B cell (primary cell): ENCODE measurements at regions not wholly inside any gene's neighbourhood (a gene's known extent, or its start where the extent isn't known, plus 50 kb on each side); places are given as distances from the start of the nearest gene placed in this dataset.

ENCODE experiments used
- ATAC-seq: fragments of 200-7000 bp; cut with Tn5 transposase; one replicate; pipeline ENCODE4 v1.10.0; 2021; ENCODE audit warnings: low read depth, mild to moderate bottlenecking, moderate number of reproducible peaks, moderate library complexity
- CTCF ChIA-PET: fragments of 350-600 bp; sonication (Branson Sonifier 250); formaldehyde crosslinking; loops from one replicate; lab custom pipeline; 2021; ENCODE audit warnings: antibody characterized with exemption, inconsistent platforms; lab: Charles Lee
- POLR2A ChIA-PET: fragments of 350-600 bp; sonication (Branson Sonifier 250); formaldehyde crosslinking; loops from one replicate; lab custom pipeline; 2021; ENCODE audit warnings: antibody characterized with exemption; lab: Charles Lee
- DNase-seq: peaks from one replicate; pipeline ENCODE4 v3.0.0; 2013
- H2AFZ ChIP-seq: 2 replicates; pipeline ENCODE4 v1.6.1; 2012; ENCODE audit warnings: mild to moderate bottlenecking, low read depth, low read length; ENCODE audit not compliant: insufficient read depth, poor library complexity, severe bottlenecking
- H3K27ac ChIP-seq, 2 donors: 1 replicate in 1 of 2; 2 replicates in 1 of 2; pipeline ENCODE4 v1.5.1; 2012 to 2013; ENCODE audit warnings: low read length in 2 of 2, mild to moderate bottlenecking in 2 of 2, moderate library complexity in 1 of 2
- H3K27me3 ChIP-seq, 4 experiments: fragments of 200-600 bp in 1 of 4; sonication (generic) in 1 of 4; replicated peaks in 1 of 4; 1 replicate in 2 of 4; 2 replicates in 2 of 4; pipeline versions ENCODE4 v1.6.1 to v1.7.0; 2013 to 2016; ENCODE audit warnings: low read length in 3 of 4, mild to moderate bottlenecking in 2 of 4, mixed read lengths in 1 of 4, moderate library complexity in 1 of 4; ENCODE audit not compliant: insufficient read depth in 4 of 4, control insufficient read depth in 3 of 4; ENCODE audit errors: control extremely low read depth in 1 of 4
- H3K36me3 ChIP-seq, 2 experiments: replicated peaks in 1 of 2; 1 replicate in 1 of 2; 2 replicates in 1 of 2; pipeline versions ENCODE4 v1.6.1 to v1.7.1; 2013; ENCODE audit warnings: low read length in 1 of 2; ENCODE audit not compliant: insufficient read depth in 2 of 2, control insufficient read depth in 1 of 2; ENCODE audit errors: control extremely low read depth in 1 of 2, extremely low read depth in 1 of 2
- H3K4me1 ChIP-seq, 2 donors: fragments of 200-600 bp in 1 of 2; sonication (generic) in 1 of 2; 1 replicate in 1 of 2; 2 replicates in 1 of 2; pipeline versions ENCODE4 v1.5.1 to v1.6.1; 2013 to 2017; ENCODE audit warnings: low read length in 2 of 2; ENCODE audit not compliant: control insufficient read depth in 2 of 2, insufficient read depth in 2 of 2
- H3K4me2 ChIP-seq: replicated peaks from 2 replicates; pipeline ENCODE3; 2012; ENCODE audit warnings: mild to moderate bottlenecking, low read depth, low read length; ENCODE audit not compliant: poor library complexity, severe bottlenecking
- H3K4me3 ChIP-seq, 5 experiments: fragments of 200-600 bp in 1 of 5; sonication (generic) in 1 of 5; 1 replicate in 3 of 5; 2 replicates in 2 of 5; pipeline versions ENCODE4 v1.5.1 to v1.7.0; 2011 to 2016; ENCODE audit warnings: low read length in 4 of 5, mild to moderate bottlenecking in 4 of 5, low read depth in 2 of 5, control low read depth in 1 of 5, moderate library complexity in 1 of 5; ENCODE audit not compliant: insufficient read depth in 1 of 5; ENCODE audit errors: control extremely low read depth in 1 of 5, extremely low read depth in 1 of 5
- H3K79me2 ChIP-seq: fragments of 200-600 bp; sonication (generic); one replicate; pipeline ENCODE4 v1.6.0; 2016; ENCODE audit warnings: low read length; ENCODE audit not compliant: control insufficient read depth, insufficient read depth
- H3K9ac ChIP-seq: fragments of 200-600 bp; sonication (generic); 2 replicates; pipeline ENCODE4 v1.6.1; 2017; ENCODE audit warnings: mild to moderate bottlenecking, low read length, moderate library complexity
- H3K9me3 ChIP-seq, 3 donors: one replicate each; pipeline versions ENCODE4 v1.6.1 to v1.7.1; 2013; ENCODE audit warnings: low read length in 2 of 3; ENCODE audit not compliant: control insufficient read depth in 2 of 3, insufficient read depth in 1 of 3; ENCODE audit errors: control extremely low read depth in 1 of 3
- H4K20me1 ChIP-seq: 2 replicates; pipeline ENCODE4 v1.6.0; 2012; ENCODE audit warnings: mild to moderate bottlenecking, low read length; ENCODE audit not compliant: insufficient read depth, control insufficient read depth, poor library complexity, severe bottlenecking
- H3K27ac Mint-ChIP-seq: one replicate; pipeline ENCODE4 v1.8.0; 2021; ENCODE audit warnings: mixed read lengths
- H3K27me3 Mint-ChIP-seq: one replicate; pipeline ENCODE4 v1.8.0; 2021; ENCODE audit warnings: mixed read lengths
- H3K4me1 Mint-ChIP-seq: one replicate; pipeline ENCODE4 v1.8.0; 2021; ENCODE audit warnings: mixed read lengths
- H3K4me3 Mint-ChIP-seq: one replicate; pipeline ENCODE4 v1.8.0; 2021; ENCODE audit warnings: mixed read lengths
- H3K9me3 Mint-ChIP-seq: one replicate; pipeline ENCODE4 v1.8.0; 2022; ENCODE audit warnings: mixed read lengths; ENCODE audit not compliant: insufficient read depth
- EZH2 ChIP-seq: IDR thresholded peaks from 2 replicates; pipeline ENCODE4 v1.6.1; 2012; ENCODE audit warnings: borderline replicate concordance, low read depth, mild to moderate bottlenecking, moderate library complexity, low read length; ENCODE audit not compliant: insufficient read depth, poor library complexity, severe bottlenecking
- WGBS: methylation state at CpG from one replicate; pipeline ENCODE4 v1.1.5; 2013; ENCODE audit warnings: missing lambda C conversion rate; ENCODE audit not compliant: insufficient coverage; 5-methylcytosine and 5-hydroxymethylcytosine counted together
- intact Hi-C: fragments of 100-400 bp; cut with micrococcal nuclease; formaldehyde crosslinking; loops from one replicate; pipeline ENCODE4 v1.10.0; 2022
- TF ChIP-seq, protein P1 (sequence below): fragments of 200-600 bp; IDR thresholded peaks from one replicate; pipeline ENCODE4 v1.8.0; 2022; ENCODE audit warnings: antibody characterized with exemption, mild to moderate bottlenecking

DNA sequence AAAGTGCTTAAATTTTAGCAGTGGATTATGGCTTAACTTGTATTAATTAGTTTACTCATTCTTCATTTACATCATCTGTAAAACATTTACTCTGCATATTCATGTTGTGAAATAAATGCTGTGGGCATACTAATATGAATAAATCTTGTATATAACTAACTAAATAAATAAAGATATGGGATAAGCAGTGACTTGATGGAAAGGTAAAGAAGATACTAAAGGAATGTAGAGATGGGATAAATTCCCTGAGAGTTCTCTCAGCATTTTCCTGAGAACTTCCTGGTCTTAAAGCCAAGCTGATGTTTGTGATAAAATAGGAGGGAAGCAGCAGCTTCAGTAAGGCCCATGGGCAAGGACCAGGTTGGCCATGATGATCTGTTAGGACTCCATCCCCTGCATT lies 652.1 kb downstream of the RNF144B start:
- Histone ChIP-seq H3K4me2 (no peak overlapping the region), H2AFZ (no peak overlapping the region), H3K27ac (no peak overlapping the region), H3K9ac (no peak overlapping the region), H3K36me3 (no peaks in the 10 kb centered on the region), H3K79me2 (no peaks in the 10 kb centered on the region), H3K4me3 (no peak overlapping the region), H3K27me3 (no peaks in the 10 kb centered on the region), H3K9me3 (no peaks in the 10 kb centered on the region), H4K20me1 (no peaks in the 10 kb centered on the region), H3K4me1 (no peaks in the 10 kb centered on the region)
- ATAC-seq: no peak
- ChIA-PET POLR2A (no interaction called here), CTCF (no interaction called here)
- TF ChIP-seq, protein P1, sequence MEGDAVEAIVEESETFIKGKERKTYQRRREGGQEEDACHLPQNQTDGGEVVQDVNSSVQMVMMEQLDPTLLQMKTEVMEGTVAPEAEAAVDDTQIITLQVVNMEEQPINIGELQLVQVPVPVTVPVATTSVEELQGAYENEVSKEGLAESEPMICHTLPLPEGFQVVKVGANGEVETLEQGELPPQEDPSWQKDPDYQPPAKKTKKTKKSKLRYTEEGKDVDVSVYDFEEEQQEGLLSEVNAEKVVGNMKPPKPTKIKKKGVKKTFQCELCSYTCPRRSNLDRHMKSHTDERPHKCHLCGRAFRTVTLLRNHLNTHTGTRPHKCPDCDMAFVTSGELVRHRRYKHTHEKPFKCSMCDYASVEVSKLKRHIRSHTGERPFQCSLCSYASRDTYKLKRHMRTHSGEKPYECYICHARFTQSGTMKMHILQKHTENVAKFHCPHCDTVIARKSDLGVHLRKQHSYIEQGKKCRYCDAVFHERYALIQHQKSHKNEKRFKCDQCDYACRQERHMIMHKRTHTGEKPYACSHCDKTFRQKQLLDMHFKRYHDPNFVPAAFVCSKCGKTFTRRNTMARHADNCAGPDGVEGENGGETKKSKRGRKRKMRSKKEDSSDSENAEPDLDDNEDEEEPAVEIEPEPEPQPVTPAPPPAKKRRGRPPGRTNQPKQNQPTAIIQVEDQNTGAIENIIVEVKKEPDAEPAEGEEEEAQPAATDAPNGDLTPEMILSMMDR: no peak
- no peak for TF ChIP-seq EZH2
- intact Hi-C loops: no loop called here
- DNase-seq: no peak
- no peak overlapping the region for H3K27ac Mint-ChIP-seq
- H3K9me3 Mint-ChIP-seq: peaks cover 4% of the 10 kb centered on the region
- no peaks in the 10 kb centered on the region for H3K4me1 Mint-ChIP-seq
- H3K4me3 Mint-ChIP-seq: no peak overlapping the region
- no peaks in the 10 kb centered on the region for H3K27me3 Mint-ChIP-seq

DNA sequence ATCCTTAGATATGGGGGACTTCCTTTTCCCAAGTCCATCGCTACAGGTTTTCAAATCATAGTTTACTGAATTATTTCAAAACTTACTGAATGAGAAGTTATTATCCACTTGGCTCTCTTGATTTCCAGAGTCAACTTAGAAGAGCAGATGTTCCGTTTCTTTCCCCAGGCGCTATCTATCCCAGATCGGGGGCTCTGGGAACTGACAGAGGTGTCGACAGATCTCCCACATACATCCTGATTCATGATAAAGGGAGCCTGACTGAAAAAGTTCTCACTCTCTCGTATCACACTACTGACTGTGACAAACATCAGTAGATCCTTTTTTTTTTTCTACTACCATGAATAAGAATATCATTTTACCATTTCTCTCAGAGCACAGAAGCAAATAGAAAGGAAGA lies 654.8 kb downstream of the RNF144B start:
- Histone ChIP-seq H3K4me1 (no peaks in the 10 kb centered on the region), H3K9ac (no peak overlapping the region), H3K27ac (no peak overlapping the region), H3K79me2 (no peaks in the 10 kb centered on the region), H3K36me3 (no peaks in the 10 kb centered on the region), H4K20me1 (no peaks in the 10 kb centered on the region), H3K4me2 (no peak overlapping the region), H2AFZ (no peak overlapping the region), H3K9me3 (no peaks in the 10 kb centered on the region), H3K4me3 (no peak overlapping the region), H3K27me3 (no peaks in the 10 kb centered on the region)
- Mint-ChIP-seq H3K4me1 (no peaks in the 10 kb centered on the region), H3K4me3 (no peak overlapping the region), H3K9me3 (peaks cover under 1% of the 10 kb centered on the region), H3K27me3 (no peaks in the 10 kb centered on the region), H3K27ac (no peak overlapping the region)
- DNase-seq: no peak
- ATAC-seq: no peak
- CTCF ChIA-PET: no interaction called here
- WGBS: 67% methylated on average over 5 of the region's 6 CpGs
- TF ChIP-seq, protein P1: no peak
- TF ChIP-seq EZH2: no peak
- intact Hi-C loops: no loop called here
- POLR2A ChIA-PET: no interaction called here
